H9 (cell line): ENCODE measurements at regions not wholly inside any gene's neighbourhood (a gene's known extent, or its start where the extent isn't known, plus 50 kb on each side); places are given as distances from the start of the nearest gene placed in this dataset.

Source experiments
- DNase-seq: peaks from one replicate; pipeline ENCODE4 v3.0.0-alpha.2; 2017
- H2AFZ ChIP-seq: one replicate; pipeline ENCODE4 v1.6.1; 2013; ENCODE audit warnings: mild to moderate bottlenecking, low read length, control low read depth, moderate library complexity
- H2AK5ac ChIP-seq: 2 replicates; pipeline ENCODE4 v1.6.1; 2013; ENCODE audit warnings: low read length, control low read depth, mixed read lengths; ENCODE audit not compliant: insufficient read length
- H2BK120ac ChIP-seq: one replicate; pipeline ENCODE4 v1.6.1; 2013; ENCODE audit warnings: low read depth, mild to moderate bottlenecking, low read length, control low read depth, inconsistent platforms; ENCODE audit not compliant: poor library complexity, severe bottlenecking
- H2BK12ac ChIP-seq: 2 replicates; pipeline ENCODE4 v1.6.1; 2013; ENCODE audit warnings: low read length, control low read depth, mixed read lengths, low read depth; ENCODE audit not compliant: insufficient read length
- H2BK15ac ChIP-seq: 2 replicates; pipeline ENCODE4 v1.6.1; 2013; ENCODE audit warnings: low read depth, low read length, control low read depth
- H2BK20ac ChIP-seq: one replicate; pipeline ENCODE4 v1.6.1; 2013; ENCODE audit warnings: low read depth, mild to moderate bottlenecking, low read length, control low read depth, inconsistent platforms; ENCODE audit not compliant: poor library complexity, severe bottlenecking
- H2BK5ac ChIP-seq: 2 replicates; pipeline ENCODE4 v1.6.1; 2013; ENCODE audit warnings: low read length, control low read depth, mixed read lengths; ENCODE audit not compliant: insufficient read length
- H3K14ac ChIP-seq: 2 replicates; pipeline ENCODE4 v1.6.1; 2013; ENCODE audit warnings: low read length, control low read depth; ENCODE audit not compliant: insufficient read depth
- H3K18ac ChIP-seq: 2 replicates; pipeline ENCODE4 v1.6.1; 2013; ENCODE audit warnings: low read depth, mild to moderate bottlenecking, mixed read lengths, low read length, control low read depth; ENCODE audit not compliant: insufficient read length
- H3K23ac ChIP-seq: 2 replicates; pipeline ENCODE4 v1.6.1; 2013; ENCODE audit warnings: low read length, control low read depth, mixed read lengths, low read depth; ENCODE audit not compliant: insufficient read length
- H3K23me2 ChIP-seq: 2 replicates; pipeline ENCODE4 v1.6.1; 2013; ENCODE audit warnings: low read depth, mild to moderate bottlenecking, mixed read lengths, low read length, control low read depth; ENCODE audit not compliant: insufficient read length, poor library complexity, severe bottlenecking
- H3K27ac ChIP-seq: 2 replicates; pipeline ENCODE4 v1.5.1; 2013; ENCODE audit warnings: low read length, control low read depth, mixed read lengths, low read depth; ENCODE audit not compliant: insufficient read length
- H3K27me3 ChIP-seq: 2 replicates; pipeline ENCODE4 v1.6.1; 2013; ENCODE audit warnings: low read length, control low read depth, inconsistent platforms; ENCODE audit not compliant: insufficient read depth
- H3K4ac ChIP-seq: 2 replicates; pipeline ENCODE4 v1.6.1; 2013; ENCODE audit warnings: low read depth, mild to moderate bottlenecking, control low read depth, inconsistent platforms, low read length, moderate library complexity
- H3K4me1 ChIP-seq: 2 replicates; pipeline ENCODE4 v1.6.1; 2013; ENCODE audit warnings: low read length, control low read depth, inconsistent platforms; ENCODE audit not compliant: insufficient read depth
- H3K4me2 ChIP-seq: 2 replicates; pipeline ENCODE4 v1.6.1; 2013; ENCODE audit warnings: low read length, control low read depth, mixed read lengths; ENCODE audit not compliant: insufficient read length, insufficient read depth
- H3K56ac ChIP-seq: 2 replicates; pipeline ENCODE4 v1.6.1; 2013; ENCODE audit warnings: low read depth, mild to moderate bottlenecking, mixed read lengths, low read length, control low read depth; ENCODE audit not compliant: insufficient read length
- H3K79me1 ChIP-seq: 2 replicates; pipeline ENCODE4 v1.6.1; 2013; ENCODE audit warnings: low read depth, mild to moderate bottlenecking, moderate library complexity, low read length, control low read depth, inconsistent platforms; ENCODE audit not compliant: insufficient read depth, poor library complexity, severe bottlenecking
- H3K79me2 ChIP-seq: 2 replicates; pipeline ENCODE4 v1.6.1; 2013; ENCODE audit warnings: low read length, control low read depth, inconsistent platforms; ENCODE audit not compliant: insufficient read depth
- H3K9ac ChIP-seq: 2 replicates; pipeline ENCODE4 v1.6.1; 2013; ENCODE audit warnings: low read length, control low read depth, mixed read lengths; ENCODE audit not compliant: insufficient read length; ENCODE audit errors: extremely low read depth
- H3K9me3 ChIP-seq: one replicate; pipeline ENCODE4 v1.6.1; 2013; ENCODE audit warnings: low read depth, low read length, inconsistent platforms; ENCODE audit not compliant: control insufficient read depth
- H3T11ph ChIP-seq: one replicate; pipeline ENCODE4 v1.6.1; 2013; ENCODE audit warnings: mild to moderate bottlenecking, low read length, control low read depth, inconsistent platforms
- H4K20me1 ChIP-seq: one replicate; pipeline ENCODE4 v1.6.1; 2013; ENCODE audit not compliant: control insufficient read depth, insufficient read length, insufficient read depth
- H4K5ac ChIP-seq: 2 replicates; pipeline ENCODE4 v1.6.1; 2013; ENCODE audit warnings: low read depth, mild to moderate bottlenecking, mixed read lengths, low read length, control low read depth; ENCODE audit not compliant: insufficient read length
- H4K8ac ChIP-seq: replicated peaks from 2 replicates; pipeline ENCODE4 v1.6.1; 2013; ENCODE audit warnings: low read length, control low read depth, mixed read lengths, low read depth; ENCODE audit not compliant: insufficient read length
- H4K91ac ChIP-seq: 2 replicates; pipeline ENCODE4 v1.6.1; 2013; ENCODE audit warnings: low read depth, mild to moderate bottlenecking, moderate library complexity, mixed read lengths, low read length, control low read depth; ENCODE audit not compliant: insufficient read length
- H3K27ac Mint-ChIP-seq, 3 experiments: 2 replicates in 2 of 3; 3 replicates in 1 of 3; pipeline ENCODE4 v1.8.0; 2020 to 2021; ENCODE audit warnings: mixed read lengths in 3 of 3, mild to moderate bottlenecking in 1 of 3, moderate library complexity in 1 of 3
- H3K27me3 Mint-ChIP-seq: 2 replicates; pipeline ENCODE4 v1.8.0; 2021; ENCODE audit warnings: low read depth, mild to moderate bottlenecking, moderate library complexity, mixed read lengths
- H3K36me3 Mint-ChIP-seq, 3 experiments: 2 replicates in 2 of 3; 3 replicates in 1 of 3; pipeline ENCODE4 v1.8.0; 2020 to 2021; ENCODE audit warnings: low read depth in 3 of 3, mixed read lengths in 3 of 3; ENCODE audit not compliant: insufficient read depth in 1 of 3
- H3K4me1 Mint-ChIP-seq, 2 experiments: 2 replicates each; pipeline ENCODE4 v1.8.0; 2020; ENCODE audit warnings: mixed read lengths in 2 of 2
- H3K4me3 Mint-ChIP-seq, 2 experiments: 2 replicates in 1 of 2; 3 replicates in 1 of 2; pipeline ENCODE4 v1.8.0; 2020 to 2021; ENCODE audit warnings: mild to moderate bottlenecking in 2 of 2, mixed read lengths in 2 of 2, moderate library complexity in 1 of 2
- H3K9me3 Mint-ChIP-seq, 2 experiments: 2 replicates in 1 of 2; 3 replicates in 1 of 2; pipeline ENCODE4 v1.8.0; 2020; ENCODE audit warnings: mild to moderate bottlenecking in 2 of 2, mixed read lengths in 2 of 2, moderate library complexity in 1 of 2
- WGBS: extraction: QIAGEN DNeasy Blood & Tissue Kit; methylation state at CpG from one replicate; pipeline ENCODE4 v1.1.7; 2013; ENCODE audit warnings: missing lambda C conversion rate, low lambda C conversion rate, mixed read lengths; ENCODE audit not compliant: insufficient read length; ENCODE audit errors: extremely low coverage; 5-methylcytosine and 5-hydroxymethylcytosine counted together
- TF ChIP-seq, protein P1 (sequence below): fragments of 200-600 bp; sonication (generic); conservative IDR thresholded peaks from 3 replicates; pipeline ENCODE4 v1.8.0; 2021; ENCODE audit warnings: antibody characterized with exemption, mild to moderate bottlenecking

- WGBS: no CpG with 5 or more reads among the region's 3 CpGs
- H3K23me2 ChIP-seq: no peaks in the 10 kb centered on the region
- H3K79me2 ChIP-seq: no peaks in the 10 kb centered on the region
- TF ChIP-seq, protein P1, sequence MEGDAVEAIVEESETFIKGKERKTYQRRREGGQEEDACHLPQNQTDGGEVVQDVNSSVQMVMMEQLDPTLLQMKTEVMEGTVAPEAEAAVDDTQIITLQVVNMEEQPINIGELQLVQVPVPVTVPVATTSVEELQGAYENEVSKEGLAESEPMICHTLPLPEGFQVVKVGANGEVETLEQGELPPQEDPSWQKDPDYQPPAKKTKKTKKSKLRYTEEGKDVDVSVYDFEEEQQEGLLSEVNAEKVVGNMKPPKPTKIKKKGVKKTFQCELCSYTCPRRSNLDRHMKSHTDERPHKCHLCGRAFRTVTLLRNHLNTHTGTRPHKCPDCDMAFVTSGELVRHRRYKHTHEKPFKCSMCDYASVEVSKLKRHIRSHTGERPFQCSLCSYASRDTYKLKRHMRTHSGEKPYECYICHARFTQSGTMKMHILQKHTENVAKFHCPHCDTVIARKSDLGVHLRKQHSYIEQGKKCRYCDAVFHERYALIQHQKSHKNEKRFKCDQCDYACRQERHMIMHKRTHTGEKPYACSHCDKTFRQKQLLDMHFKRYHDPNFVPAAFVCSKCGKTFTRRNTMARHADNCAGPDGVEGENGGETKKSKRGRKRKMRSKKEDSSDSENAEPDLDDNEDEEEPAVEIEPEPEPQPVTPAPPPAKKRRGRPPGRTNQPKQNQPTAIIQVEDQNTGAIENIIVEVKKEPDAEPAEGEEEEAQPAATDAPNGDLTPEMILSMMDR: no peak
- DNase-seq: no peak
- peaks cover 6% of the 10 kb centered on the region for H3K9me3 ChIP-seq
- no peaks in the 10 kb centered on the region for H4K20me1 ChIP-seq
- no peak overlapping the region for H3K4me2 ChIP-seq
- no peak overlapping the region for H3K27ac Mint-ChIP-seq
- H3K9ac ChIP-seq: no peak overlapping the region
- H2BK120ac ChIP-seq: no peak overlapping the region
- H3K23ac ChIP-seq: no peak overlapping the region
- no peaks in the 10 kb centered on the region for H3K27me3 Mint-ChIP-seq
- no peak overlapping the region for H3K18ac ChIP-seq
- H3T11ph ChIP-seq: no peak overlapping the region
- H2BK20ac ChIP-seq: no peak overlapping the region
- H2BK12ac ChIP-seq: no peak overlapping the region
- no peak overlapping the region for H3K4ac ChIP-seq
- no peaks in the 10 kb centered on the region for H3K79me1 ChIP-seq
- no peak overlapping the region for H2AFZ ChIP-seq
- no peak overlapping the region for H2BK5ac ChIP-seq
- no peak overlapping the region for H3K14ac ChIP-seq
- no peak overlapping the region for H4K5ac ChIP-seq
- H4K91ac ChIP-seq: no peak overlapping the region
- H3K27ac ChIP-seq: no peak overlapping the region
- H3K4me1 Mint-ChIP-seq: no peaks in the 10 kb centered on the region
- H3K56ac ChIP-seq: no peak overlapping the region
- H3K4me3 Mint-ChIP-seq: no peak overlapping the region
- H2BK15ac ChIP-seq: no peak overlapping the region
- no peak overlapping the region for H4K8ac ChIP-seq
- no peaks in the 10 kb centered on the region for H3K4me1 ChIP-seq
- H3K36me3 Mint-ChIP-seq: peaks cover 3 to 32% (median 6%) of the 10 kb centered on the region in 3 experiments; a peak in 5 of 7 replicates
- H3K9me3 Mint-ChIP-seq: peaks cover 86 to 96% of the 10 kb centered on the region in 2 experiments
- no peak overlapping the region for H2AK5ac ChIP-seq
- H3K27me3 ChIP-seq: no peaks in the 10 kb centered on the region
Measured at GRCh38 chr7:153607354-153607753, 444.8 kb upstream of the DPP6 start.
